HG03025 (cell line): ENCODE measurements at regions not wholly inside any gene's neighbourhood (a gene's known extent, or its start where the extent isn't known, plus 50 kb on each side); places are given as distances from the start of the nearest gene placed in this dataset.
A peak's percentile ranks its signal among the peaks of the same experiment; 100 is the strongest.
"Not testable (repeated sequence)": the region's sequence is repeated elsewhere in the genome, so short reads cannot be mapped to it uniquely, and the experiment has no call there.

ENCODE experiments used
- ATAC-seq: cut with Tn5 transposase; IDR thresholded peaks from one replicate; pipeline ENCODE4 v1.9.1; 2021; ENCODE audit warnings: mild to moderate bottlenecking, moderate library complexity; ENCODE audit not compliant: unreplicated experiment, low FRiP score

DNA sequence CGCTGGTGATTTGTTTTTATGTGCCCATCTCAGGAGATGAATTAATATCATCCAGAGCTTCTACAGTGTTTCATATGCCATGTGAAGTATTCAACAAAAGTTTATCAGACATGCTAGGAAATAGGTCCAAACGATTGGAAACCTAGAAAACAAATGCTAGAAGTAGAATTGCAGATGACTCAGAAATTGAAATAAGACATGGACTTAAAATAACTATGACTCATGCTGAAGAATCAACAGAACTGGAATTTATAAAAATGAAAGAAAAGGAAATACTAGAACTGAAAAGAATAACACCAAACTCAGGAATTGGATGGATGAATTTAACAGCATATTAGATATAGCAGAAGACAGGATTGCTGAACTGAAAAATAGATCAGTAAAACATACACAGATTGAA is 172.7 kb upstream of the GIMD1 start:
- ATAC-seq: no peak

DNA sequence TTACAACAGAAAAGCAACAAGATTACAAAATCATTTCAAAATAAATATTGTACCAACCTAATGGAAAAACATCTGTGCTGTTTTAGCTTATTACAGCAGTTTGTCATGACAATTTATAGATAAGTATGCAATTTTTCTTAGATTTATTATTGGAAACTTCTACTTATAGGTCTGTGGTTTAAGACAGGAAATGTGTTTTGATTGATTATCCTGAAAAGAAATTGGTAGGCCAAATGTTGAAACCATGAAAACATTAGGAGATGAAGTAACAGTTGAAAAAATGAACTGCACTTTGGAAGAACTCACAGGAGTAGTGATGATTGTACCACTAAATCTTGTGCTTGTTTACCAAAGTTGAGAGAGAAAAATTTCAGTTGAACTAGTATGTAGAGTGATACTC is 162.2 kb upstream of the GIMD1 start:
- no peak for ATAC-seq

DNA sequence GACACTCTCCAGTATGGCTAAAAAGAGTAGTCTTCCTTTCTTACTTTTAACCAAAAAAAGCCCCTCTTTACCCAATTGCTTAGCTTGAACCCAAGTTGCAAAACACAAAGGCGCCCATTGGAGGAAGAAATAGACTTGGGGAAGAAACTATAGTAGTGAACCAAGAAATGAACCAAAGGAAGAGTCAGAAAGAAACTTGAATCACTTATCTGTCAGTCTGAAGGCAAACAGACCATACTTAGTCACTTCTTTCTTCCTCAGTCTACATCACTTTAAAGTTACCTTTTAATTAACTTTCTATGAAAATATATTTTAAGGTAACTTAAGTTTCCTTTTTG is 161.4 kb upstream of the GIMD1 start:
- no peak for ATAC-seq

DNA sequence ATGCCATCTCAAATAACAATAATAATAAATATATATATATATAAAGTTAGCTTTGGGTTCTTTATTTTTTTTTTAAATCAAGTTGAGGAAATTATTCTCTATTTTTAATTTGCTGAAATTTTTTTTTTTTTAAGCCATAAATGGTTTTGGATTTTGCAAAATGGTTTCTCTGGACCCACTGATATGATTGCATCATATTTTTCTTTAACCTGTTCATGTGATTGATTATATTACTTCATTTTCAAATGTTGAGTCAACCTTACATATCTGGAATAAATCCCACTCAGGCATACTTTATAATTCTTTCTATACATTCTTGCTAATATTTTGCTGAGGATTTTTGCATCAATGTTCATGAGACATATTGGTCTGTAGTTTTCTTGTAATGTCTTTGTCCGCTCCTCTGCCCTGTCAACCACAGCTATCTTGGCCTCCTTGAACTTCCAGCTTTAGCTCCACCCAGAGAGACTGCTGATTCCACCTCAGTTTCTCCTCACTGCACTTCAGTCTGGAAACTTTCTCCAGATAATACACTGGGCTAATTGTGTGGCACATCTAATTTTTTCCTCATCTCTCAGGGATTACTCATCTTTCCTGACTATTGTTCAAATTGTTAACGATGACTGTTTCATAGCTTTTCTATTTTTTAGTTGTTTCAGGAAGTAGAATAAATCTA is 160.9 kb upstream of the GIMD1 start:
- ATAC-seq: no peak

DNA sequence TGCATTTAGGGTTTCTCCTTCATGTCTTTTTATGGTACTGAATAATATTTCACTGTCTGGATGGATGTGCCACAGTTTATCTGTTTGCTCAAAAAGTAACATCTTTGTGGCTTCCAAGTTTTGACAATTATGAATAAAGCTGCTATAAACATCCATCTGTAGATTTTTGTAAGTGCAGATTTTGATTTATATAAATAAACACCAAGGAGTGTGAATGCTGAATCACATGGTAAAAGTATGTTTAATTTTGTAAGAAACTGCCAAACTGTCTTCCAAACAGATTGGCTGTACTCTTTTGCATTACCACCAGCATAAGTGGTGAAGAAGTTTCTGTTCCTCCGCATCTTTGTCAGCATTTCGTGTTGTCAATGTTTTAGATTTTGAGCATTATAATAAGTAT is 158.7 kb upstream of the GIMD1 start:
- ATAC-seq: no peak

DNA sequence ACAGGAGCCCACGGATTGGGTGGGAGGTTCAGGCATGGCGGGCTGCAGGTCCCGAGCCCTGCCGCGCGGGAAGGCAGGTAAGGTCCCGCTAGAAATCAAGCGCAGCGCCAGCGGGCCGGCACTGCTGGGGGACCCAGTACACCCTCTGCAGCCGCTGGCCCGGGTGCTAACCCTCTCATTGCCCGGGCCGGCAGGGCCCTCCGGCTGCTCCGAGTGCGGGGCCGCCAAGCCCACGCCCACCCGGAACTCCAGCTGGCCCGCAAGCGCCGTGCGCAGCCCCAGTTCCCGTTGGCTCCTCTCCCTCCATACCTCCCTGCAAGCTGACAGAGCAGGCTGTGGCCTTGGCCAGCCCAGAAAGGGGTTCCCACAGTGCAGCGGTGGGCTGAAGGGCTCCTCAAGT is 156.8 kb upstream of the GIMD1 start:
- not testable (repeated sequence) for ATAC-seq

DNA sequence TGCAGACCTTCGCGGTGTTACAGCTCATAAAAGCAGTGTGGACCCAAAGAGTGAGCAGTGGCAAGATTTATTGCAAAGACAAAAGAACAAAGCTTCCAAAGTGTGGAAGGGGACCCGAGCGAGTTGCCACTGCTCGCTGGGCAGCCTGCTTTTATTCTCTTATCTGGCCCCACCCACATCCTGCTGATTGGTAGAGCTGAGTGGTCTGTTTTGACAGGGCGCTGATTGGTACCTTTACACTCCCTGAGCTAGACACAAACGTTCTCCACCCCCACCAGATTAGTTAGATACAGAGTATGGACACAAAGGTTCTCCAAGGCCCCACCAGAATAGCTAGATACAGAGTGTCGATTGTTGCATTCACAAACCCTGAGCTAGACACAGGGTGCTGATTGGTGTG is 156.2 kb upstream of the GIMD1 start:
- ATAC-seq: not testable (repeated sequence)

DNA sequence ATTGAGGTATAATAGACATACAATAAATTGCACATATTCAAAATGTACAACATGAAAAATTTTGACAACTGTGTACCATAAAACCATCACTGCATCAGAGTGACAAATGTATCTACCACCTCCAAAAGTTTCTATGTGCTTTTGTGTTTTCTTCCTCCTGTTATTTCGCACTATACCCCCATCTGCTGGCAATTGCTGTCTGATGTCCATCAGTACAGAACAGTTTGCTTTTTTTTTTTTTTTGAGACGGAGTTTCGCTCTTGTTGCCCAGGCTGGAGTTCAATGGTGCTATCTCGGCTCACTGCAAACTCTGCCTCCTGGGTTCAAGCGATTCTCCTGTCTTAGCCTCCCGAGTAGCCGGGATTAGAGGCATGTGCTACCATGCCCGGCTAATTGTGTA is 154.3 kb upstream of the GIMD1 start:
- ATAC-seq: no peak

DNA sequence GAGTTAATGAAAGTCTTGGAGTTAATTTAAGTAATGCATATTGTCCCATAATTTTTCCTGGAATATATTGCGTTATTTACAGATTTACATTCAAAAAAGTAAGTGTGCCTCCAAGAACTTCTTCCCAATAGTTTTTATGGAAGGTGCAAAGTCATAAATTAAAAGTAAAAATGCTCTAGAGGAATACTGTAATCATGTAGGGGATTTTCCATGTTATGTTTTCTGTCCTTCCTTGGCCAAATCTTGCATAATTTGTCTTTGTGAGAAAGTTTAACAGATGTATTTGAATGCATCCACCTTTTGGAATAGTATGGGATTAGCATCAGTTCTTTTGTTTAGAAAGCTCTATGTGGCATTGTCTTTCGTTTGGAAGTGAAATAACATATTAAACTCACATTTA is 144.1 kb upstream of the GIMD1 start:
- ATAC-seq: no peak

DNA sequence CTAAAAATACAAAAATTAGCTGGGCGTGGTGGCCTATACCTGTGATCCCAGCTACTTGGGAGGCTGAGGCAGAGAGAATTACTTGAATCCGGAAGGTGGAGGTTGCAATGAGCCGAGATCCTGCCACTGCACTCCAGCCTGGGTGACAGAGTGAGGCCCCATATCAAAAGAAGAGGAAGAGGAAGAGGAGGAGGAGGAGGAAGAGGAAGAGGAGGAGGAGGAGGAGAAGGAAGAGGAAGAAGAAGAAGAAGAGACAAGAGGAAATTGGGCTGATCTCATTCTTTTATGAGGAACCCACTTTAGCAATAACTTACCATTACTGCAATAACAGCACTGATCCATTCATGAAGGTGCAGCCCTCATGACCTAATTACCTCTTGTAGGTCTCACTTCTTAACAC is 138.9 kb upstream of the GIMD1 start:
- no peak for ATAC-seq

DNA sequence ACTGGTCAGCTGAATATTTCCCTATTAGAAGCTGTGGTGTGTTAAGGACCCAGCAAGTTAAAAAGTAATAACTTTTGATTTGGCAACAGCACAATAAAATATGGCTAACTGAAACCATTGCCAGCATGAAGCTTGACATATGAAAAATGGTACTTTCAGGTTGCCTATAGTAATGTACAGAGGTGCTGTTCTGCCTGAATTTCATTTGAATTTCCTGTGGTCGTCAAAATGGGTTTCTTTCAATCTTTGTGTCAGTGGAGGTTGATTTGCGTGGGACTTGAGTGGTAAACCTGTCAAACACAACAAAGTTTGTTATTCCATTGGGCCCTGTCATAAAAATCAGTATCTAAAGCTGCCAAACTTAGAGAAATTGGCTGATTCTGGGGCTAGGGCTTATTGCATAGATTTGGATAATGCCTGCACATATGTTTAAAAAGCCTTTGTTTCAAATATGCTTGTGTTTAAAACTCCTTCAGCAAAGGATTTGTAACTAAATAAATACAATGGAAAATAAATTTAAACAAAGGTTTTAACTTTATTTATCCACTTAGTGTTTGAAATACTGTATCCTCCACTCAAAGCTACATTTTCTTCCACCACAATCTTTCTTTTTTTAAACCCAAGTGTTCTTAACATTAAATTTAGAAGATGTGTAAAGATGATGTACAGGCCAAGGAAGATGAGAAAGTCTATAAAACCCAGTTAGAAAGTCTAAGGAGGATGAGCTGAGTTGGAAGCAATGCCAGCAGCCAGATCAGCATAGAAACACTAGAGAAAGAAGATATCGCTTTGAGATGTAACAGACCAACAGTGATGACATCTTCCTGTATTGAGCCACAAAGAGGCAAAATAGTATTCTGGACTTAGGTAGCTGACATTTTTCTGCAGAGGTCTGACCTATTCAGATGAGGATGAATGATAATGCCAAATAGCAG is 134.8 kb upstream of the GIMD1 start:
- ATAC-seq: no peak

DNA sequence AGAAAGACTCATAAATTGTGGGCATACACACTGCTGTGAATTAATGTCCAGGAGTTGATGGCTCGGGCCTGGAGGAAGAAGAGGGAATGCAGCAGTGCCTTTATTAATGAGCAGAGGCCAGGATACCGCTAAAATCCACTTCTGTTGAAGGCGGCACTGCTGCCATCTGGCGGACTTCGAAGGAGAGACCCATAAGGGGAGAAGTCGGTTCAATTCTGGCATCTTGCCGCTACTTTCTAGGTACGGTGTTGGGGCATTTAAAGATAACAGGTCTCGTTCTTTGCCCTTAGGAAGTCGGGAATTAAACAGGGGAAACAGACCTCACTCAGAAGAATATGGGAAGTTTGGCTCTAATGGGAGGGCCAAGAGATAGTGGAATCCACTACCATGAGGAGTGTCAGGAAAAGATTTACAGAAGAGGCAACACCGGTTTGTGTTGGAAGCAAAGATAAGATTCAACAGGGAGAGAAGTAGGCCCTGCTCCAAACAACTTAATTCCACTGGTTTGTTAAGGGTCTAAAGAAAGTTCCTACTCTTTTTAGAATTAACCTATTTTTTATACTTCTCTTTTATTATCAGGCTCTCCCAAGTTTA is 133.6 kb upstream of the GIMD1 start:
- peak; percentile 76 for ATAC-seq

DNA sequence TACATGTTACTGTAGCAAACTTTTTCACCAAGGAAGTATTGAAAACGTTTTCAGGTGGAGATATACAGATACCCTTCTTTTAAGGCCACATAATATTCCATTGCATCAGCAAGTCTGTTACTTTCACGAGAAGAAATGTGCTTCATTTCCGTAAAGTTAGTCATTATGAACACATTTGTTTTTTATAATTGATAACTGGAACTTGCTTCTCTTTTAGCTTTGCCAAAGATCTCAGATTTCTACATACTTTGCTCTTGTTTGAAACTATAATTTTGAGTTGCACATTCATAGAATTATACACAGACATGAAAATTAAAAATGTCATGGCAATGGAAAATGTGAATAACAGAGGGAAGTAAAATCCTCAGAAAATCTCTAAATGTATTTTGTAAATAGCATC is 128.7 kb upstream of the GIMD1 start:
- ATAC-seq: no peak

DNA sequence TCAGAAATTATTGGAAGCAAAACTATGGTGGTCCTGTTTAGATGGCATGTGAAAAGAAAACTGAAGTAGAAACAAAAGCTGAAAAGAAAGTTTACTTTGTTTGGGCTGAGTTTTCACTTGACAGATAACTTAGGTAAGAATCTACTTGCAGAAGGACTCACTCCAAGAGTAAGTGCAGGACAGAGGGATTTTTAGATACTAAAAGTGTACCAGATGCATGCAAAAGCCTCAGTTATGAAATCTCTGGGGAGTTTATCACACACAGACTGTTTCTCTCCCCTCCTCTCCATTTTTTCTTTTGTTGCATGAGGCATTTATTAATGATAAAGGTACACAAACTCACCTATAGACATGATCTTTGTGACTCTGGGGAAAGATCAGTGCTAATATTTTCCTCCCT is 127.5 kb upstream of the GIMD1 start:
- no peak for ATAC-seq

DNA sequence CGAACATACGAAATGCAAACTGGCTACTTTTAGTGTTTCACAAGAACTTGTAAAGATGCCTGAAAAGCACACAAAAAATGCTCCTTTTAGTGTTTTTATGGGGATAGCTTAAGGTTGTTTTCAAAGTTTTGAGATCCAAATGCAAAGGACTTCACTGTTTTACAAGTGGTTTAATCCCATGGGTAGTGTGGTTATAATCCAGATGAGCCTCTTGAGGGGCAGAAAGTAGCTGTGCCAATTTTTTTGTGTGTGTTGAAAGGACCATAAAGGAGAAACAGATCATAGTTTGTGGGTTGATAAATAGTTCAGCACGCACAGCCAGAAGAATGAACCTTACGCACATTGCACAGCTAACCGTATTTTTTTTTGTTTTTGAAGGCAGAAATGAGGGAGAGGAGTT is 126.9 kb upstream of the GIMD1 start:
- no peak for ATAC-seq

DNA sequence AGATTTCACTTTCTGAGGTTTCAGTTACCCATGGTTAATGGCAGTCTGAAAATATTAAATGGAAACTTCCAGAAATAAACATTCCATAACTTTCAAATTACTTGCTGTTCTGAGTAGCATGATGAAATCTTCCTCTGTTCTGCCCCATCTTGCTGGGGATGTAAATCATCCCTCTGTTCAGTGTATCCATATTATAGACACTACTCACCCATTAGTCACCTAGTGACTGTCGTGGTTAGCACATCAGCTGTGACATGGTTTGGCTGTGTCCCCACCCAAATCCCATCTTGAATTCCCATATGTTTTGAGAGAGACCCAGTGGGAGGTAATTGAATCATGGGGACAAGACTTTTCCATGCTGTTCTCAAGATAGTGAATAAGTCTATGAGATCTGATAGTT is 125.5 kb upstream of the GIMD1 start:
- no peak for ATAC-seq

DNA sequence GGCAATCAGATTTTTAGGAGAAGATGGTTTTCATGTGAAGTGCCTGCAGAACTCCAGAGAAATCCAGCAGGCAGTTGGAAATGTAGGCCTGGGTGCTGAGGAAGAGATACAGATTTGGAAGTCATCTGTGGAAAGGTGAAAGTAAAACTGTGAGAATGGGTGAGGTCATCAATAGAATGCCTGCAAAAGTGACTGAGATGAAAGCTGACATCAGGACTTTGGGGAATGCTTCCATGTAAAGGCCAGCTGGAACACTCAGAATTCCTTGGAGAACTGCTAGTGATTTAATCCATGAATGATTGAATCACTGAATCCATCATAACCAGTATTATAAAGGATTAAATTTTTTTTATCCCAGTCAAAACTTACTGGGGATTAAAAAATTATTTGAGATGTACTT is 124.5 kb upstream of the GIMD1 start:
- no peak for ATAC-seq

DNA sequence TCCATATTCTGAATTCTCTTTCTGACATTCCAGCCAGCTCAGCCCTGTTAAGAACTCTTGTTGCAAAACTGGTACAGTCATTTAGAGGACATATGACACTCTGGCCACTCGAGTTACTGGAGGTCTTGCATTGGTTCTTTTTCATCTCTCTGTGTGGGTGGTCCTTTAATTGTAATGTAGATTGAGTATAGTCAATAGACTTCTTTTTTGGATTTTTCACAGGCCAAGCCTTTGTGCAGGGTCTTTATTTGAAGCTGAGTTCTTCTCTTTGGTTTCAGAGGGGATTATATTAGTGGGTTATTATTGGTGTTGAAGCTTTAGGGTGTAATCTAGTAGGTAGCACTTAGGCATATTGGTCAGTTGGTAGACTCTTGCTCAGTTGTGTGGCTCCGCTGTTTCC is 118.0 kb upstream of the GIMD1 start:
- no peak for ATAC-seq

DNA sequence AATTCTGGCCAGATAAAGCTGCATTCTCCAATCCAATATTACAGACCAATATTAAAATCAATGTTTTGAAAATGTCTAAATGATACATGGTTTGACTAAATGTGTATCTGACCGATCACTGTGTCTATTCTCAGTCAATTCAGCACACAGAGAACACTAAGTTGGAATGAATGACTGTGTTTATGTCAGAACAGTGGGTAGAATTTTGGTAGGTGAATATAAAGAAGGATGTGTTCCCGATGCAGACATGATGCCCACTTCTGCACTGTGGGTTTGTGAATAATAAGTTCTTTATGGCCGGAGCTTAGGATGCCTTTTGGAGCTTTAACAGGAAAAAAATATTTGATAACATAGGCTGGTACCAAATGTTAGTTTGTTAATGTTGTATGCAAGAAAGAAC is 113.2 kb upstream of the GIMD1 start:
- ATAC-seq: no peak

DNA sequence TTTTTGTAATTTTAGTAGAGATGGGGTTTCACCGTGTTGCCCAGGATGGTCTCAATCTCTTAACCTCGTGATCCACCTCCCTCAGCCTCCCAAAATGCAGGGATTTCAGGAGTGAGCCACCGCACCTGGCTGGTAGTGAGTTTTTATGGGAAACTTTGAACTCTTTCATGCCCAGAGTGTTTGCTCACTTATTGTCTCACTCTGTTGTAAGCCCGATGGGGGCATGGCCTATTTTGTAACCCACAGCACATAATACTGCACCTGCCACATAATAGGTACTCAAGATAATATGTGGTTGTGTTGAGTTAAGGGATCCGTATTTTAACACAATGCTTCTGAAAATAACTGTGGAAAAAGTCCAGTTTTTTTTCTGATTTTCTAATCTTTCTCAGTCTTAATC is 109.6 kb upstream of the GIMD1 start:
- ATAC-seq: no peak

DNA sequence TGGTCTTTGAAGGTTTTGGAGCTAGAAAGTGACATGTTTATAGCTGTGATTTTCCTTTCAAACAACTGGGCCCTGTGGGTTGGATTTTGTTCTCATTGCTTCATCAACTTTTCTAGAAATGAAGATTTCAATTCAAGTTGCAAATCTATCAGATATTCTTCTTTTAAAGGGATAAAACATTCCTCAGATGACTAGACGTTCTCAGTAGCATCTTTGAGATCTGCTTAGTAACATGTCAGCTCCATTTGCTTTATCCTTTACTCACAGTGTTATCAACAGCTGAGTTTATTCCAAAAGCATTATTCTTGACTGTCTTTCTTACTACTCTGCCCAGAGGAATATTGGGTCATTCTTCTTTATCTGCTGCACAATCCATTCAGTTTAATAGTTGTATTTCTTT is 108.2 kb upstream of the GIMD1 start:
- no peak for ATAC-seq

DNA sequence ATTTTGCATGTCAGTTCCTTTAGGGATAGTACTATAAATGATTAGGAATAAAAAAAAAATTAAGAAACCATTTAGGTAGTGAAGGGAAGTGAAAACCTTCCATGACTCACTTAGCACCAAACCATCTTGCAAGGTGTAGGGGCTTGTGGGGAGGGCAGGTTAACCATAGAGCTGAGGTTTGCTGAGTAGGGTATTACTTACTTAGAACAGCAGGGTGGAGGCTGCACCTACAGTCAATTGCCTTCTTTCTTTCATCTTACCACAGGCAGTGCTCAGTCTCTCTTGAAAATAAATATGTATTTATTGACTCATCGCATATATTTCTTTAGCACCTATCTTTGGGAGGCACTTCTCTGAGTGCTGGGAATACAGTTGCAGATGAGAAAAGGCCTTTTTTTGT is 104.9 kb upstream of the GIMD1 start:
- ATAC-seq: no peak
